HG02798 (cell line): ENCODE measurements at regions not wholly inside any gene's neighbourhood (a gene's known extent, or its start where the extent isn't known, plus 50 kb on each side); places are given as distances from the start of the nearest gene placed in this dataset.
"Not testable (repeated sequence)": the region's sequence is repeated elsewhere in the genome, so short reads cannot be mapped to it uniquely, and the experiment has no call there.

ENCODE experiments used
- ATAC-seq: cut with Tn5 transposase; IDR thresholded peaks from one replicate; pipeline ENCODE4 v1.9.1; 2021; ENCODE audit warnings: mild to moderate bottlenecking; ENCODE audit not compliant: unreplicated experiment, poor library complexity

- ATAC-seq = no peak
Observed at GRCh38 chr1:55305735-55306134, 90.6 kb upstream of the USP24 start.

DNA sequence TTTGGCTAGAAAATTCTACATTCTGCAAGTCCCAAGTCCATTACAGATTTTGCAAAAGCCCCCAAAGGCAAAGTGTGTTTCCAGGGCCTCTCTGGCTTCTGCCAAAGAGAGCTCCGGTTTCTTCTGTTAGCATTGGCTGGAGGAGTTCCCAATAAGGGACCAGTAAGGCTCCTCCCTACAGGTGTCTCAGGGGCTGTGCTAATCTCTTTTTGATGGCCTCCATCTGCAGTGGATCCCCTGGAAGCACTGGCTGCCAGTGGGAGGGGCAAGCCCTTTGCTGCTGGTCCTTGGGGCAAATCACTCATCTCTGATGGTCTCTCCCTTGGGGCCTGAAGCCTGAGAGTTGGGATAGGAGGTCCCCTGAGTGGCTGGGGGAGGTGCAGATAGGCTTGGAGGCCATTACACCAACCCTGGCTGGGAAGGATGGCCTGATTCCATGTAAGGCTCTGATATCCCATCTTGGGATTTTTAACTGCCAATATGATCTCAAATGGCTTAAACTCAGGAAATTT is 89.1 kb upstream of the USP24 start:
- no peak for ATAC-seq

DNA sequence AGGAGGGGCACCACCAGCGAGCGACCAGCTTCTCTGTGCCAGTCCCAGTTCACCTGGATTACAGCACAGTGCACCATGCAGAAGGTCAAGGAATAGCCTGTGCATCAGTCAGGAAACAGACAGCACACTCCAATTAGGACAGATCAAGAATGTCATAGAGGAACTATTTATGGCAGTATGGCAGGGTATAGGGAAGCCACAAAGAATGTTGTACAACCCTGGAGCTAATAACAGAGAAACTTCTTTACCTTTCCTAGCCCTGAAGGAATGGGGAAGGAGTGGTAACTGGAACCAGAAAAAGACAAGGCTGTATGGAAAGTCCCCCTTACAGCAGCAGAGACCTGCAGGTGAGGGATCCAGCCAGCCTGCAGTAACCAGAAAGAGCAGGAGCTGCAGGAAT is 87.8 kb upstream of the USP24 start:
- ATAC-seq = no peak

- ATAC-seq = no peak
Observed at GRCh38 chr1:55301912-55302311, 86.7 kb upstream of the USP24 start.

DNA sequence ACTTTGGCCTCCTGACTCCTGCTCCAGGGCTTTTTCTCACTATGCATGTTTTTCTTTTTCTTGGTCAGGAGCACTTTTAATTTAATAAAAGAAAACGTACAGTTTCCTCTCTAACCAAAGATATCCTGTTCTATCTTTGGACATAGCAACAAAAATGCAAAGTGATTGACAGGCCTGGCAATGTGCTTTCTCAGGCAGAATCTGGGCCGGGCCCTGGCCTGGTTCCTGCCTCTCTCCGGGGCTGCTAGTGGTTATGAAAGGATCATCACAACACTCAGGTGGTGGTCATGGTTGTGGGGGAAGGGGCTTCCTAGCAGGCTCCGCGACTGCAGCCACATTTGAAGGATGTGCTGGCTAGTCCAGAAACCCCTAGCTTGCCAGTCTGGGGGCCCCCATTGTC is 85.8 kb upstream of the USP24 start:
- no peak for ATAC-seq

DNA sequence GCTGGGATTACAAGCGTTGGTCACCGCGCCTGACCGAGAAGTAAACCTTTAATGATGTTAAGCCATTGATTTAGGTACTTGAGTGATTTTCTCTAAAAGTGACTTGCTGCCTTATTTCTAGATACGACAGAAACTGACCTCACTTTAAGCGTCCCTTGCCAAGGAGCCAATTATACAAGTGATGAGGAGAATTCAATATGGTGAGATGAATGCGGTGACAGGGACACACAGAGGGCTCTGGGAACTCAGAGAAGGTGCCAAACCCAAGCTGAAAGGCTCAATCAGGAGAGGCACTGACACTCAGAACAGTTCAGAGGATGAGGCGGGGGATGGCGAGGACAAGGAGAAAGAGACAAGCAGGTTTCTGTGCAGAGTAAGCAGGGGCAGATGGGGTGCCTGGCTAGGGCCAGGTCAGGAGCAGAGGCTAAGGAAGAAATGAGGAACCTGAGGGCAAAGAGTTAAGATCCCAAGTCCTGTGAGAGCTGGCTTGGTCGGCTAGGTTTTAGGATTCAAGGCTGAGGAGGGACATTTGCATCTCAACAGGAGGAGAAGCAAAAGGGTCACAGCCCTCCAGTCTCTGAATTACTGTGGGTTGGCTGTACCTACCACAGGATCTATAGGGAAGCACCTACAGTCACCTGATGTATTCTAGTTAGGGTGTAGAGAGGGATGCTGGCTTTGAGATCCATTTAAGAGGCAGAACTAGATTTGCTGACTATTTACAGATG is 83.2 kb upstream of the USP24 start:
- ATAC-seq = no peak

DNA sequence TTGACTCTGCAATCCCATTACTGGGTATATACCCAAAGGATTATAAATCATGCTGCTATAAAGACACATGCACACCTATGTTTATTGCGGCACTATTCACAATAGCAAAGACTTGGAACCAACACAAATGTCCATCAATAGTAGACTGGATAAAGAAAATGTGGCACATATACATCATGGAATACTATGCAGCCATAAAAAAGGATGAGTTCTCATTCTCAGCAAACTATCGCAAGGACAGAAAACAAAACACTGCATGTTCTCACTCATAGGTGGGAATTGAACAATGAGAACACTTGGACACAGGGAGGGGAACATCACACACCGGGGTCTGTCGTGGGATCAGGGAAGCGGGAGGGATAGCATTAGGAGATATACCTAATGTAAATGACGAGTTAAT is 81.1 kb upstream of the USP24 start:
- not testable (repeated sequence) for ATAC-seq

- ATAC-seq = no peak
Observed at GRCh38 chr1:55289614-55290013, 74.5 kb upstream of the USP24 start.

DNA sequence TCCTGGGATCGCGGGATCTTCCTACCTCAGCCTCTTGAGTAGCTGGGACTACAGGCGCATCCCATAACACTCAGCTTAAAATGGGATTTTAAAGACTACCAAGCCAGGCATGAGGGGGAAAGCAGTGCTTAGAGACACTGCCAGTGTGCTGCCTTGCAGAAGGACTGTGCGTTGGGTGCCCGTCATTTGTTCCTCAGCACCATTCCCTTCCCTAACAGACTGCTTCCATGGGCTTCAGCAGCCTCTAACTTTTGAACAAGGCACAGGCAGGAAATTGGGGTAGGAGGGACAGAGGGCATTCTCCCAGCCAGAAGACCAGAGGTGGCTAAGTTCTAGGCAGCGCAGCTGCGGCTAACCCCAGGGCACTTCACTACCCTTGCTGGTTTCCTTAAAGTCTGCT is 73.9 kb upstream of the USP24 start:
- no peak for ATAC-seq

DNA sequence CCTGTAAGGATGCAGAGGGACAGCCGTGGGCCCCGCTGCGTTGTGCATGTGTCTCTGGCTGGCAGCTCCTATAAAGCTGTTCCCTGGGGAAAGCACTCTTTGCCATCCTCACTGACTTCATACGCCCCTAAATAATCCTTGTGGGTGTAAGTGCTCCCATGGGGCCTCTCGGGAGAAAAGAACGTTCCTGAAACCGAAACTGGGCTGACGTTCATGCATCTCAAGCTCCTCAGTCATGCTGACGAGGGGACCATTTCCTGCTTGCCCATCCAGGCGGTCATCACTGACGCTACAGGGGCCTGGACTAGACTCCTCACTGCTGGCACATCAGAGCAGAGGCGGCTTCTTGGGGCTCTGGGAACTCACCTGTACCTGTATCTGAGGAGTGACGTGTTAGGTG is 73.1 kb upstream of the USP24 start:
- ATAC-seq = peak; percentile 78

DNA sequence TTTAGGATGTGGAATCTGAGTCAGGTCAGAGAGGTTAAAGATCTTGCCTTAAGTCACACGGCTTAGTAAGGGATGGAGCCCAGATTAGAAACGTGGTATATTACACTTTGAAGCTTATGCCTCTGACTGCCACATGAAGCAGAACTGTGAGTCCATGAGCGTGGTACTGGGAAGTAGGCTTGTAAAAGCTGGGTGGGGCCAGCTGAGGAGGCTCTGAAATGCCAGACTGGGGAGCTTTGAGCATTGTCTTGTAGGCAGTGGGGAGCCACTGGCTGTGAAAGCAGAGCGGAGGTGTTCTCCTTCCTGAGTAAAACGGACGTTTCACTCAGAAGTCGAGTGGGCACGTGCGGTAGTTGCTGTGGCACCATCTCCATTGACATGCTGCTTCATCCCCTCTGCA is 72.6 kb upstream of the USP24 start:
- ATAC-seq = peak; percentile 44

DNA sequence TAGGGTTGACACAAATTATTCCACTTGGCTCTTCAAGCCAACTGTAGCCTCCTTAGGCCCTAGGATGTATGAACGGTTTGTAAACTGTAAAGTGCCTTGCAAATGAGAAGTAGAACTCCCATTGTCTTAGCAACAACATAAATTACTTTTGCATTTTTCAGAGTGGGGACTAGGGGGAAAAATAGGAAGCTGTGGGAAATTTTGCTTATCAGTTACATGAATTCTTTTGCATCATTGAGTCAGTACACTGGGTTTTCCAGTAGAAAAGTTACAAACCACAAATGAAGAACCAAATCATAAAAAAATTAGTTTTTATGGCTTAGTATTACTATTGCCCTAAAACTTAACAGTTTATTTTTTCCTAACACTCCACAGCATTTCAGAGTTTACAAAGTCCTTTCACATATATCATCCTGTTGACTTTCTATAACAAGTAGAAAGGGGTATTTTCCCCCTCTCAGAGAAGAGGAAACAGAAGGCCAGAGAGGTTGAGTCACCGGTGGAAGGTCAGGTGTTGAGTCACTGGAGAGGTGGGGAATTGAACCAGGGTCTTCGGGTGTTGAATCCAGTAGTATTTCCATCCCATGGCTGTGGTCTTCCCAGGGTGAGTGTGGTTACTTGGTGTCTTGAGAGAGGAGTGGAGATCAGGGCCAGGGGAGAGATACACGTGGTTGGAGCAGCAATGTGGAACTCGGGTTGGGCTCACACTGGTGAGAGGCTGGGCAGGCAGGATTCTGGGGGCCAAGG is 71.9 kb upstream of the USP24 start:
- no peak for ATAC-seq

GRCh38 chr1:55285834-55286233 is 70.7 kb upstream of the USP24 start:
- ATAC-seq = no peak

GRCh38 chr1:55284856-55285255 is 69.7 kb upstream of the USP24 start:
- no peak for ATAC-seq

DNA sequence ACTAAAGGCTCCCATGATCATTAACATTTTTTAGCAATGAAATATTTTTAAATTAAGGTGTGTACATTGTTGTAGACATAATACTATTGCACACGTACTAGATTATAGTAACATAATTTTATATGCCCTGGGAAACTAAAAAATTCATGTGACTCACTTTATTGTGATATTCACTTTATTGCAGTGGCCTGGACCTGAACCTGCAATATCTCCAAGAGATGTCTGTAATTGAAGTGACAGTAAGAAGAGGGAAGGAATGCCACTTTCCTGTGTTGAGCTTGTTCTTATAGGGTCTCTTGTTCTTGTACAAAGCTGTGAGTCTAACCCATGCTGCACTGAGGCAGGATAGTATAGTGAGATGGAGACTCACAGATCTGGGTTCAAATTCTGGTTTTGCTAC is 66.9 kb upstream of the USP24 start:
- ATAC-seq = no peak

DNA sequence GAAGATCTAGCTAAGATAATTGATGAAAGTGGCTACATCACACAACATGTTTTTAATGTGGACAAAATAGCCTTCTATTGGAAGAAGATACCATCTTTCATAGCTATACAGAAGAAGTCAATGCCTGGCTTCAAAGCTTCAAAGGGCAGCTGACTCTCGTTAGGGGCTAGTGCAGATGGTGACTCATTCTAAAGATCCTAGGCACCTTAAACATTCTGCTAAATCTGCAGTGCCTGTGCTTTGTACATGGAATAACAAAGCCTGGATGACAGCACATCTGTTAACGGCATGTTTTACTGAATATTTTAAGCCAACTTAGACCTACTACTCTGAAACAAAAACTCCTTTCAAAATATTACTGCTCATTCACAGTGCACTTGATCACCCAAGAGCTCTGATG is 65.6 kb upstream of the USP24 start:
- ATAC-seq = no peak

DNA sequence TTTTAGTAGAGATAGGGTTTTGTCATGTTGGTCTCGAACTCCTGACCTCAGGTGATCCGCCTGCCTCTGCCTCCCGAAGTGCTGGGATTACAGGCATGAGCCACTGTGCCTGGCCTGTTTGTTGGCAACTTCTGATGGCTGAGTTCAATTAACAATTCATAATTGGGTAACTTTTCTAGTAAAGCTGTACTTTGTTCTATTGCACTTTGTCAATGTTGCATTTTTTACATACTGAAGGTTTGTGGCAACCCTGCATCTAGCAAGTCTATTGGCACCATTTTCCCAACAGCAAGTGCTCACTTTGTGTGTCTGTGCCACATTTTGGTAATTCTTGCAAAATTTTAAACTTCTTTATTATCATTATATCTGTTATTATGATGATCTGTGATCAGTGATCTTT is 64.5 kb upstream of the USP24 start:
- no peak for ATAC-seq

GRCh38 chr1:55278378-55278777 is 63.2 kb upstream of the USP24 start:
- no peak for ATAC-seq

DNA sequence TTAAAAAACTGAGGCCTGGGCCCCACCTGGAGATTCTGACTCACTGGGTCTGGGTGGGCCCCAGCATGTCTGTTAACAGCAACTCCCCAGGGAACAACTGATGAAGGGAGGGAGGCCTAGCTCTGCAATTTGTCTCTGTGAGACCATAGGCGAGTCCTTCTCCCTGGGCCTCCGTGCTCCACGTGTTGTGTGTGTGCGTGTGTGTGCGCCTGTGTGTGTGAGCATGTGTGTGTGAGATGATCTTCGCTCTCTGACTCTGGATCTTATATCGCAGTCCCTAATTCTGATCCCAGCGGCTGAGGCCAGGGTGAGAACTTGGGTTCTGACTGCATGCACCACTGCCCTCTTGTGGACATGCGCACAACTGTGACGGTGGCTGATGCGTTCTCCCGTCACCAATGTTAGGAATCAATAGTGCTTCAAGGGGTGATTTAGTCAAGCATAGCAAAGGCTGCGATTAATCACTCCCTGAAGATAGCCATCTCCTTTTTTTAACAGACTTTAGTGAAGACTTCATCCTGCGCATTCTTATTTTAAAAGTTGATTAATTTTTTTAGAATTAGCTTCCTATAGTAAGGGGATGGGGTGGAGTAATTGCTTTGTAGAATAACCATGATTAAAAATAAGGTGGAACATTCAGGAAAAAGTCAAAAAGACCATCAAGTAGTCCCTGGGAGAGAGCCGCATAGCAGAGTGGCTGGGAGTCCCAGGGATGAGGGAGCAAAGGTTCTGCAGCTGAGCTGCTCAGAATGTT is 62.4 kb upstream of the USP24 start:
- ATAC-seq = peak; percentile 93

GRCh38 chr1:55276671-55277376 is 61.7 kb upstream of the USP24 start:
- ATAC-seq = no peak

GRCh38 chr1:55275941-55276341 is 60.8 kb upstream of the USP24 start:
- ATAC-seq = no peak
